ENCODE measurements at regions not wholly inside any gene's neighbourhood (a gene's known extent, or its start where the extent isn't known, plus 50 kb on each side); places are given as distances from the start of the nearest gene placed in this dataset.

DNA sequence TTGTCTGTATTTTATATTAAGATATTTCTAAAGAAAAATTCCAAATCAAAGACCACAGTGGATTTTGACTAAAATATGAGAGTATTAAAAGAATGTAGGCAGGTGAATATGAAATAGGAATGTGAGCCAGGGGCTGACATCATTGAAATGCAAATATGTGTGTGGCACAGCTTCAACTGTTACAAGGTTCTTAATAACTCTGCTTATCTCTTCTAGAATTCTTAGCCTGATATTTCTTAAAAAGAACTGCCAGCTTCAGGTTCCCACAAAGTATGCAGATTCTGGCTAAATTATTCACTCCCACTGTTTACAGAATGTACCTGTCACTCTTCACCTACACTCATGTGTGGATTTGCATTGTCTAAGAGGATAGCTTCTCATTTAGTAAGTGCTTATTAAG, 274.4 kb downstream of the DIRAS2 start:
- no peak for DNase-seq
- no peaks in the 10 kb centered on the region for H3K27me3 Mint-ChIP-seq (ENCODE audit: insufficient read depth)
- Histone ChIP-seq H3K4me3 (ENCODE audit: low read length) (no peak overlapping the region), H3K36me3 (ENCODE audit: control insufficient read depth, insufficient read depth, low read length) (no peaks in the 10 kb centered on the region), H3K27ac (ENCODE audit: low read depth, low read length) (no peak overlapping the region), H3K9ac (ENCODE audit: extremely low read depth, low read length, poor library complexity, severe bottlenecking) (no peak overlapping the region), H3K4me1 (ENCODE audit: control insufficient read depth, insufficient read depth, low read length) (peaks cover 8% of the 10 kb centered on the region), H3K9me3 (ENCODE audit: control insufficient read depth, low read length) (no peaks in the 10 kb centered on the region), H3K27me3 (ENCODE audit: control insufficient read depth, insufficient read depth, low read length, poor library complexity, severe bottlenecking) (no peaks in the 10 kb centered on the region)
- TF ChIP-seq, protein P1, sequence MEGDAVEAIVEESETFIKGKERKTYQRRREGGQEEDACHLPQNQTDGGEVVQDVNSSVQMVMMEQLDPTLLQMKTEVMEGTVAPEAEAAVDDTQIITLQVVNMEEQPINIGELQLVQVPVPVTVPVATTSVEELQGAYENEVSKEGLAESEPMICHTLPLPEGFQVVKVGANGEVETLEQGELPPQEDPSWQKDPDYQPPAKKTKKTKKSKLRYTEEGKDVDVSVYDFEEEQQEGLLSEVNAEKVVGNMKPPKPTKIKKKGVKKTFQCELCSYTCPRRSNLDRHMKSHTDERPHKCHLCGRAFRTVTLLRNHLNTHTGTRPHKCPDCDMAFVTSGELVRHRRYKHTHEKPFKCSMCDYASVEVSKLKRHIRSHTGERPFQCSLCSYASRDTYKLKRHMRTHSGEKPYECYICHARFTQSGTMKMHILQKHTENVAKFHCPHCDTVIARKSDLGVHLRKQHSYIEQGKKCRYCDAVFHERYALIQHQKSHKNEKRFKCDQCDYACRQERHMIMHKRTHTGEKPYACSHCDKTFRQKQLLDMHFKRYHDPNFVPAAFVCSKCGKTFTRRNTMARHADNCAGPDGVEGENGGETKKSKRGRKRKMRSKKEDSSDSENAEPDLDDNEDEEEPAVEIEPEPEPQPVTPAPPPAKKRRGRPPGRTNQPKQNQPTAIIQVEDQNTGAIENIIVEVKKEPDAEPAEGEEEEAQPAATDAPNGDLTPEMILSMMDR (conservative IDR thresholded peaks at IDR 0.05) = no peak
- H3K9me3 Mint-ChIP-seq = no peaks in the 10 kb centered on the region
- H3K36me3 Mint-ChIP-seq (ENCODE audit: low read depth) = no peaks in the 10 kb centered on the region
- H3K27ac Mint-ChIP-seq = no peak overlapping the region
- no peak overlapping the region for H3K4me3 Mint-ChIP-seq
- peaks cover 12% of the 10 kb centered on the region for H3K4me1 Mint-ChIP-seq

DNA sequence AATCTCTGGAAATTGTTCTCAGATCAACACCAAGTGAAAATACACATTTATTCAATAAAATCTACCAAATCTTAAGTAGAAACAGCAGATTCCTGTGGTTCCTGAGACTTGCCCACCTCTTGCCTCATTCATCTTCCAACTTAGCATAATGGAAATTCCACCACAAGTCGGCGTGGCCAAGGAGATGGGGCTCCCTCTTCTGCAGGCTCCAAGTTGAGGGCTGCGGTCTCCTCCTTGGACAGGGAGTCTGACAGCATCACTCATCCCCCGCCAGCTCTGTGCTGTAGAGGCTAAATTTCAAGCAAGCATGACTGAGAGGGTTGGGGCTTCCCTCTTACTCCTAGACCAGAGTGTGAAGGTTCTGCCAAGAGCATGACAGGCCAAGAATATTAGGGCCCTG, 273.7 kb downstream of the DIRAS2 start:
- H3K27ac Mint-ChIP-seq = no peak overlapping the region
- no peak overlapping the region for H3K27ac ChIP-seq (ENCODE audit: low read depth, low read length)
- no peaks in the 10 kb centered on the region for H3K9me3 Mint-ChIP-seq
- H3K36me3 ChIP-seq (ENCODE audit: control insufficient read depth, insufficient read depth, low read length) = no peaks in the 10 kb centered on the region
- no peak overlapping the region for H3K4me3 ChIP-seq (ENCODE audit: low read length)
- H3K4me1 Mint-ChIP-seq = peaks cover 9% of the 10 kb centered on the region
- no peaks in the 10 kb centered on the region for H3K9me3 ChIP-seq (ENCODE audit: control insufficient read depth, low read length)
- no peak overlapping the region for H3K9ac ChIP-seq (ENCODE audit: extremely low read depth, low read length, poor library complexity, severe bottlenecking)
- TF ChIP-seq, protein P1 (conservative IDR thresholded peaks at IDR 0.05) = no peak
- no peaks in the 10 kb centered on the region for H3K36me3 Mint-ChIP-seq (ENCODE audit: low read depth)
- peaks cover 8% of the 10 kb centered on the region for H3K4me1 ChIP-seq (ENCODE audit: control insufficient read depth, insufficient read depth, low read length)
- no peaks in the 10 kb centered on the region for H3K27me3 ChIP-seq (ENCODE audit: control insufficient read depth, insufficient read depth, low read length, poor library complexity, severe bottlenecking)
- no peak for DNase-seq
- no peaks in the 10 kb centered on the region for H3K27me3 Mint-ChIP-seq (ENCODE audit: insufficient read depth)
- H3K4me3 Mint-ChIP-seq = no peak overlapping the region
- WGBS, 2 experiments (ENCODE audit: insufficient coverage in 1 of 2, insufficient read length in 1 of 2) = 93 to 100% methylated on average over 2 to 4 of the region's 4 CpGs

DNA sequence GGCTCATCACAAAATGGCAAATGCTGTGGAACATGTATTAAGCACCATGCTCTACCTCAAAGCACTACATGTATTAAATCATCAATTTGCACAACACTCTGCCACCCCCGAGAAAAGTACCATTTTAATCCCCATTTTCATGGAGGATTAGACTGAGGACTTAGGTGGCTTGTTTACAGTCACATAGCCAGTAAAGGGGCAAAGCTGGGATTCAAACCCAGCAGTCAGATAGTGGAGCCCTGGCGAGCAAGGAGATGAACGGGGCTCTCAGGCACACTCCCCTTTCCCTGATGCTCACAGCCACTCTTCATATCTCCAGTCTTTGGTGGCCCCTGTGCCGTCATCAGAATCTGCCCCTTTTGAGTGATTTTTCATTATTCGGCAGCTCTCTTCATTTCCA, 262.9 kb downstream of the DIRAS2 start:
- 90 to 94% methylated on average over 3 to 5 of the region's 5 CpGs for WGBS, 2 experiments (ENCODE audit: insufficient coverage in 1 of 2, insufficient read length in 1 of 2)
- Mint-ChIP-seq H3K27ac (no peak overlapping the region), H3K4me3 (no peak overlapping the region), H3K9me3 (no peaks in the 10 kb centered on the region), H3K4me1 (peaks cover 6% of the 10 kb centered on the region), H3K36me3 (ENCODE audit: low read depth) (no peaks in the 10 kb centered on the region), H3K27me3 (ENCODE audit: insufficient read depth) (no peaks in the 10 kb centered on the region)
- no peak overlapping the region for H3K27ac ChIP-seq (ENCODE audit: low read depth, low read length)
- H3K4me1 ChIP-seq (ENCODE audit: control insufficient read depth, insufficient read depth, low read length) = no peaks in the 10 kb centered on the region
- no peaks in the 10 kb centered on the region for H3K27me3 ChIP-seq (ENCODE audit: control insufficient read depth, insufficient read depth, low read length, poor library complexity, severe bottlenecking)
- H3K9ac ChIP-seq (ENCODE audit: extremely low read depth, low read length, poor library complexity, severe bottlenecking) = no peak overlapping the region
- H3K4me3 ChIP-seq (ENCODE audit: low read length) = no peak overlapping the region
- no peak for DNase-seq
- no peaks in the 10 kb centered on the region for H3K9me3 ChIP-seq (ENCODE audit: control insufficient read depth, low read length)
- TF ChIP-seq, protein P1 (conservative IDR thresholded peaks at IDR 0.05) = no peak
- no peaks in the 10 kb centered on the region for H3K36me3 ChIP-seq (ENCODE audit: control insufficient read depth, insufficient read depth, low read length)

Data from endodermal cell (in vitro differentiated cells).